ENCODE measurements at regions not wholly inside any gene's neighbourhood (a gene's known extent, or its start where the extent isn't known, plus 50 kb on each side); places are given as distances from the start of the nearest gene placed in this dataset.

DNA sequence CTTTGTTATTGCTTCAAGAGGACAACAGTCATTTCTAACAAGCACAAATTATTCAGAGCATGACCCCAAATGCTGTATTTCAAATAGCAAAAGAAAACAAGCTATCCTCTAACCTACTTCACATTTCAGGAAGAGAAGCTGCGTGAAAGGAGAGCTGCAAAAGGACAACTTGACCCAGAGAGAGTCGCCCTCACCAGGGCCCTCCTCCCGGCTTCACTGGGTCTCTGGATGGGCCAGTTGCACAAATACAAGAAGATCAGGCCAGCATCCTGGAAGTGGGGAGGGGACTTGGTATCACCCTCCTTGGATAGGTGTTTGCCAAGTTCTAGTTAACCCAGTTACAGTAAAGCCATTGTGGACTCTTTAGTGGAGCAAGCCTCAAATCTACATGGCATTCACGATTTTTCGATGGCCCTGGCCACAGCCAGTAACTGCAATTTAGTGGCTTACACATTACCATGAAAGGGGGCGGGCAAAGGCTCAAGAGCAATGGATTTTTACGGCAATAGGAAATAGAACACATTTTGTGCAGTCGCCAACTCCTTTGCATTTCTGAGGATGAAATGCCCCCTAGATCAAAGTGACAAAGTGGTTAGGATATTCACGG lies 166.9 kb upstream of the DIO2 start:
- H2AK5ac ChIP-seq (ENCODE audit: low read length) = no peak overlapping the region
- no peaks in the 10 kb centered on the region for H3K79me2 ChIP-seq (ENCODE audit: control insufficient read depth, insufficient read depth, low read length)
- no peaks in the 10 kb centered on the region for H3K79me1 ChIP-seq (ENCODE audit: low read length)

DNA sequence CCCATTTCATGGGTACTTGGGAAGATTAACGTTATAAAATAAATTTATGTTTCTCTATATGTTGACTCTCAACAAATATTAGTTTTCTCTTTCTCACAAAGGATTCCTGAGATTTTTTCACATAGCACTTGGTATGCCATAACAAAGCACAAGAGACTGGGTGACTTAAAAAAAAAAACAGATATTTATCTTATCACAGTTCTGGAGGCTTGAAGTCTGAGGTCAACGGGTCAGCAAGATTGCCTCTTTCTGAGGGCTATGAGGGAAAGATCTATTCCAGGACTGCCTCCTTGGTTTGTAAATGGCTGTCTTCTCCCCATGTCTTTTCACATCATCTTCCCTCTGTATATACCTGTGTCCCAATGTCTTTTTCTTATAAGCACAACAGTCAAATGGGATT lies 153.5 kb upstream of the DIO2 start:
- H3K4ac ChIP-seq (ENCODE audit: low read depth, low read length) = no peak overlapping the region
- H3K36me3 ChIP-seq (ENCODE audit: control insufficient read depth, insufficient read depth, low read length) = no peaks in the 10 kb centered on the region
- no peaks in the 10 kb centered on the region for H3K27me3 ChIP-seq (ENCODE audit: insufficient read depth, low read length, poor library complexity)
- no CpG with 5 or more reads among the region's 2 CpGs for WGBS (ENCODE audit: extremely low coverage, insufficient coverage, low lambda C conversion rate)
- no peak overlapping the region for H3K23ac ChIP-seq (ENCODE audit: low read length)
- DNase-seq = peak; percentile 65
- no peak overlapping the region for H2BK5ac ChIP-seq (ENCODE audit: low read length)
- H2AK5ac ChIP-seq (ENCODE audit: low read length) = no peak overlapping the region
- H3K4me3 ChIP-seq (ENCODE audit: low read length) = no peak overlapping the region
- H2BK15ac ChIP-seq (replicated peaks; ENCODE audit: low read depth) = no peak overlapping the region
- H4K8ac ChIP-seq (ENCODE audit: low read depth, low read length) = no peak overlapping the region
- H3K9ac ChIP-seq (ENCODE audit: low read length) = no peak overlapping the region
- H3K56ac ChIP-seq (ENCODE audit: low read length) = no peak overlapping the region
- no peak overlapping the region for H3K18ac ChIP-seq (ENCODE audit: low read length)
- no peaks in the 10 kb centered on the region for H3K4me1 ChIP-seq (ENCODE audit: control insufficient read depth, low read depth, low read length)
- no peak overlapping the region for H4K5ac ChIP-seq (ENCODE audit: low read length)
- no peak overlapping the region for H2BK120ac ChIP-seq (ENCODE audit: low read depth, low read length)
- no peak overlapping the region for H3K27ac ChIP-seq (ENCODE audit: low read depth, low read length)
- no peaks in the 10 kb centered on the region for H3K79me2 ChIP-seq (ENCODE audit: control insufficient read depth, insufficient read depth, low read length)
- no peaks in the 10 kb centered on the region for H3K79me1 ChIP-seq (ENCODE audit: low read length)
- H3K4me2 ChIP-seq (ENCODE audit: low read length) = no peak overlapping the region

More for the DNA sequence above, 166.9 kb upstream of the DIO2 start:
- H3K4ac ChIP-seq (ENCODE audit: low read depth, low read length) = no peak overlapping the region
- H3K4me2 ChIP-seq (ENCODE audit: low read length) = no peak overlapping the region
- no peak overlapping the region for H3K23ac ChIP-seq (ENCODE audit: low read length)
- H4K8ac ChIP-seq (ENCODE audit: low read depth, low read length) = no peak overlapping the region
- no peak for DNase-seq
- no peak overlapping the region for H2BK120ac ChIP-seq (ENCODE audit: low read depth, low read length)
- H3K9ac ChIP-seq (ENCODE audit: low read length) = no peak overlapping the region
- H3K4me3 ChIP-seq (ENCODE audit: low read length) = no peak overlapping the region
- no peak overlapping the region for H4K5ac ChIP-seq (ENCODE audit: low read length)
- no peaks in the 10 kb centered on the region for H3K27me3 ChIP-seq (ENCODE audit: insufficient read depth, low read length, poor library complexity)
- WGBS (ENCODE audit: extremely low coverage, insufficient coverage, low lambda C conversion rate) = no CpG with 5 or more reads among the region's 9 CpGs
- no peak overlapping the region for H2BK5ac ChIP-seq (ENCODE audit: low read length)
- no peak overlapping the region for H3K56ac ChIP-seq (ENCODE audit: low read length)
- H3K36me3 ChIP-seq (ENCODE audit: control insufficient read depth, insufficient read depth, low read length) = no peaks in the 10 kb centered on the region
- no peak overlapping the region for H2BK15ac ChIP-seq (replicated peaks; ENCODE audit: low read depth)
- H3K4me1 ChIP-seq (ENCODE audit: control insufficient read depth, low read depth, low read length) = no peaks in the 10 kb centered on the region
- no peak overlapping the region for H3K18ac ChIP-seq (ENCODE audit: low read length)
- no peak overlapping the region for H3K27ac ChIP-seq (ENCODE audit: low read depth, low read length)

GRCh38 chr14:80364274-80364673 lies 153.0 kb upstream of the DIO2 start:
- Histone ChIP-seq H3K56ac (ENCODE audit: low read length) (no peak overlapping the region), H3K23ac (ENCODE audit: low read length) (no peak overlapping the region), H3K4me2 (ENCODE audit: low read length) (no peak overlapping the region), H4K8ac (ENCODE audit: low read depth, low read length) (no peak overlapping the region), H4K5ac (ENCODE audit: low read length) (no peak overlapping the region), H3K4ac (ENCODE audit: low read depth, low read length) (no peak overlapping the region), H2BK120ac (ENCODE audit: low read depth, low read length) (no peak overlapping the region), H3K4me3 (ENCODE audit: low read length) (no peak overlapping the region), H3K18ac (ENCODE audit: low read length) (no peak overlapping the region), H2AK5ac (ENCODE audit: low read length) (no peak overlapping the region), H3K4me1 (ENCODE audit: control insufficient read depth, low read depth, low read length) (no peaks in the 10 kb centered on the region), H2BK15ac (replicated peaks; ENCODE audit: low read depth) (no peak overlapping the region), H3K9ac (ENCODE audit: low read length) (no peak overlapping the region), H2BK5ac (ENCODE audit: low read length) (no peak overlapping the region), H3K36me3 (ENCODE audit: control insufficient read depth, insufficient read depth, low read length) (no peaks in the 10 kb centered on the region), H3K27ac (ENCODE audit: low read depth, low read length) (no peak overlapping the region), H3K79me1 (ENCODE audit: low read length) (no peaks in the 10 kb centered on the region), H3K79me2 (ENCODE audit: control insufficient read depth, insufficient read depth, low read length) (no peaks in the 10 kb centered on the region), H3K27me3 (ENCODE audit: insufficient read depth, low read length, poor library complexity) (no peaks in the 10 kb centered on the region)
- WGBS (ENCODE audit: extremely low coverage, insufficient coverage, low lambda C conversion rate) = no CpG with 5 or more reads among the region's 1 CpG
- peak; percentile 63 for DNase-seq

- no peak for DNase-seq
- Histone ChIP-seq H2BK15ac (replicated peaks; ENCODE audit: low read depth) (no peak overlapping the region), H3K36me3 (ENCODE audit: control insufficient read depth, insufficient read depth, low read length) (no peaks in the 10 kb centered on the region), H2AK5ac (ENCODE audit: low read length) (no peak overlapping the region), H3K27ac (ENCODE audit: low read depth, low read length) (no peak overlapping the region), H4K8ac (ENCODE audit: low read depth, low read length) (no peak overlapping the region), H3K4me3 (ENCODE audit: low read length) (no peak overlapping the region), H3K4me1 (ENCODE audit: control insufficient read depth, low read depth, low read length) (no peaks in the 10 kb centered on the region), H3K18ac (ENCODE audit: low read length) (no peak overlapping the region), H3K9ac (ENCODE audit: low read length) (no peak overlapping the region), H3K23ac (ENCODE audit: low read length) (no peak overlapping the region), H3K4me2 (ENCODE audit: low read length) (no peak overlapping the region), H3K79me1 (ENCODE audit: low read length) (no peaks in the 10 kb centered on the region), H3K79me2 (ENCODE audit: control insufficient read depth, insufficient read depth, low read length) (no peaks in the 10 kb centered on the region), H3K56ac (ENCODE audit: low read length) (no peak overlapping the region), H4K5ac (ENCODE audit: low read length) (no peak overlapping the region), H2BK120ac (ENCODE audit: low read depth, low read length) (no peak overlapping the region), H2BK5ac (ENCODE audit: low read length) (no peak overlapping the region), H3K27me3 (ENCODE audit: insufficient read depth, low read length, poor library complexity) (no peaks in the 10 kb centered on the region), H3K4ac (ENCODE audit: low read depth, low read length) (no peak overlapping the region)
- WGBS (ENCODE audit: extremely low coverage, insufficient coverage, low lambda C conversion rate) = no CpG with 5 or more reads among the region's 5 CpGs
These were observed 146.8 kb upstream of the DIO2 start for GRCh38 chr14:80358112-80358511.

DNA sequence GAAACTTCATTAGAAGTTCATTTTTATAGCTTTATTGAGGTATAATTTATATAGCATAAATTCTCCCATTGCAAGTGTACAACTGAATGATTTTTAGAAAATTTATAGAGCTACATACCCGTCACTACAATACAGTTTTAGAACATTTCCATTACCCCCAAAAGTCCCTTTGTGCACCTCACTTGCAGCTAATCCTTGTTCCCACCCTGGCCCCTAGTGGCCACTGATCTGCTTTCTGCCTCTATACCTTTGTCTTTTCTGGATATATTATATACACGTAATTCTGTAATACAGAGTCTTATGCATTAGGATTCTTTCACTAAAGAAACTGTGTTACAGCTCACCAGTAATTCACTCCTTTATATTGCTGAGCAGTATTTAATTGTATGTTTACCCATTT lies 145.1 kb upstream of the DIO2 start:
- H2BK120ac ChIP-seq (ENCODE audit: low read depth, low read length) = no peak overlapping the region
- no peak overlapping the region for H2BK15ac ChIP-seq (replicated peaks; ENCODE audit: low read depth)
- no CpG with 5 or more reads among the region's 2 CpGs for WGBS (ENCODE audit: extremely low coverage, insufficient coverage, low lambda C conversion rate)
- no peak overlapping the region for H3K18ac ChIP-seq (ENCODE audit: low read length)
- no peak overlapping the region for H3K23ac ChIP-seq (ENCODE audit: low read length)
- H3K36me3 ChIP-seq (ENCODE audit: control insufficient read depth, insufficient read depth, low read length) = no peaks in the 10 kb centered on the region
- no peaks in the 10 kb centered on the region for H3K4me1 ChIP-seq (ENCODE audit: control insufficient read depth, low read depth, low read length)
- no peak overlapping the region for H2BK5ac ChIP-seq (ENCODE audit: low read length)
- no peaks in the 10 kb centered on the region for H3K79me1 ChIP-seq (ENCODE audit: low read length)
- H3K4ac ChIP-seq (ENCODE audit: low read depth, low read length) = no peak overlapping the region
- H3K79me2 ChIP-seq (ENCODE audit: control insufficient read depth, insufficient read depth, low read length) = no peaks in the 10 kb centered on the region
- H3K27ac ChIP-seq (ENCODE audit: low read depth, low read length) = no peak overlapping the region
- DNase-seq = peak; percentile 20
- H3K27me3 ChIP-seq (ENCODE audit: insufficient read depth, low read length, poor library complexity) = no peaks in the 10 kb centered on the region
- no peak overlapping the region for H4K5ac ChIP-seq (ENCODE audit: low read length)
- no peak overlapping the region for H3K9ac ChIP-seq (ENCODE audit: low read length)
- H4K8ac ChIP-seq (ENCODE audit: low read depth, low read length) = no peak overlapping the region
- H3K56ac ChIP-seq (ENCODE audit: low read length) = no peak overlapping the region
- no peak overlapping the region for H3K4me2 ChIP-seq (ENCODE audit: low read length)
- no peak overlapping the region for H3K4me3 ChIP-seq (ENCODE audit: low read length)
- no peak overlapping the region for H2AK5ac ChIP-seq (ENCODE audit: low read length)
